Dermis microvascular lymphatic vessel endothelial cell (primary cell): ENCODE measurements at regions not wholly inside any gene's neighbourhood (a gene's known extent, or its start where the extent isn't known, plus 50 kb on each side); places are given as distances from the start of the nearest gene placed in this dataset.
"Not testable (repeated sequence)": the region's sequence is repeated elsewhere in the genome, so short reads cannot be mapped to it uniquely, and the experiment has no call there.

Source experiments
- DNase-seq, 2 donors: peaks; one replicate each; pipeline versions ENCODE4 v3.0.0 to v3.0.0-alpha.2; 2010; ENCODE audit warnings: low read depth in 2 of 2

DNA sequence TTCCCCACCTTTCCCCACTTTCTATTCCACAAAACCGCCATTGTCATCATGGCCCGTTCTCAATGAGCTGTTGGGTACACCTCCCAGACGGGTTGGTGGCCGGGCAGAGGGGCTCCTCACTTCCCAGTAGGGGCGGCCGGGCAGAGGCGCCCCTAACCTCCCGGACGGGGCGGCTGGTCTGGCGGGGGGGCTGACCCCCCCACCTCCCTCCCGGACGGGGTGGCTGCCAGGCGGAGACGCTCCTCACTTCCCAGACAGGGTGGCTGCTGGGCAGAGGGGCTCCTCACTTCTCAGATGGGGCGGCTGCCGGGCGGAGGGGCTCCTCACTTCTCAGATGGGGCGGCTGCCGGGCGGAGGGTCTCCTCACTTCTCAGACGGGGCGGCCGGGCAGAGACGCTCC lies 299.7 kb downstream of the FLRT2 start:
- not testable (repeated sequence) for DNase-seq

- no peak for DNase-seq
Measured at GRCh38 chr14:85824526-85824925, 294.6 kb downstream of the FLRT2 start.

GRCh38 chr14:85822236-85822635 lies 292.3 kb downstream of the FLRT2 start:
- DNase-seq: no peak

GRCh38 chr14:85817430-85817829 lies 287.5 kb downstream of the FLRT2 start:
- DNase-seq: no peak

GRCh38 chr14:85813040-85813439 lies 283.1 kb downstream of the FLRT2 start:
- no peak for DNase-seq

DNA sequence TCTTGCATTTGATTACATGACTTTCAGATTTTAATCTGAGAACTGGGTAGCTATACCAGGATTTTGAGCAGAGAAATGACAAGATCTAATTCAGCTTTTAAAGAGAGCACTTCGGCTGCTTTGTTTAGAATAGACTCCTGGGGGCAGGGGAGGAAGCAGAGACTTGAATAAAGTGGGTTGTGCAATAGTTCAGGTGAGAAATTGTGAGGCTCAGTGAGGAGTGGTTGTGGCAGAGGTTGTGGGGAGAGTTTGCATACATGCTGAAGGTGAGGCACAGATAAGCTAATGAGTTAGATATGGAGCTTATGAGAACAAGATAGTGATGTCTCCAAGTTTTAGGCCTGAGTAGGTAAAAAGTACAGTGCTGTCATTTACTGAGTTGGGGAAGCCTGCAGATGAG lies 281.4 kb downstream of the FLRT2 start:
- no peak for DNase-seq

DNA sequence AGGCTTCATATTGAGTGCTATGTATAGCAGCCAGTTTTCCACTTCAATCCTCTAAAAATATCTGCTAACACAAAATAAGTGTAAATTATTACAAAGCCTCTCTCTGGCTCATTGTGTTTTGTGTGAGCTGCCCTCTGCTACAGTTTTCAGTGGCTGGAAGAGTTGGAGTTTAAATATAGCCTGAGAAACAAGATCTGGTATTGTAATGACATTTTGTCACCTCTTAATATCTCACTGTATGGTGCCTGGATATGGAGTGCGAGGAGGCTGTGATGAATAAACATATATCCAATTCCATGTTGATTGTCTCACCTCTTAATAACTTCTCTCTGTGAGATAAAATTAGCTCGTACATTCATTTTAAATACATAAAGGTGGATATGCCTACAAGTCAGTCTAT lies 269.7 kb downstream of the FLRT2 start:
- no peak for DNase-seq

DNA sequence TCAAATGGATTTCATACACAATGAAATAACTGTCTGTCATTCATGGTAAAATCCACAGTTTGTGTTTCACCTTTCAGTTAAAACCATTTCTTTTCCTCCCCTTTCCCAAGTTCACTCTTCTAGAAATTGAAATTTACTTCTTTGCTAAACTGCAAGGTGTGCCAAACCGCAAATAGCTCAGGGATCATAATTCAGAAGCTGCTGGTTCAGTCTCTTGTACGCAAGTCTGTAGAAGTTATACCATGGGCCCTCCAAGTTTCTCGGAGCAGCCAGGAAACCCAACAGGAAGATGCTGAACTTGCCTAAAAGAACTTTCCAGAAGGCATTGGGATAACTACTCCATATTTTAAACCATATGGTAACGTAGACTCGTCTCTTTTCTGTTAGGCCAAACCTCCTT lies 268.9 kb downstream of the FLRT2 start:
- DNase-seq: no peak

- DNase-seq: no peak
Measured at GRCh38 chr14:85793533-85793932, 263.6 kb downstream of the FLRT2 start.

DNA sequence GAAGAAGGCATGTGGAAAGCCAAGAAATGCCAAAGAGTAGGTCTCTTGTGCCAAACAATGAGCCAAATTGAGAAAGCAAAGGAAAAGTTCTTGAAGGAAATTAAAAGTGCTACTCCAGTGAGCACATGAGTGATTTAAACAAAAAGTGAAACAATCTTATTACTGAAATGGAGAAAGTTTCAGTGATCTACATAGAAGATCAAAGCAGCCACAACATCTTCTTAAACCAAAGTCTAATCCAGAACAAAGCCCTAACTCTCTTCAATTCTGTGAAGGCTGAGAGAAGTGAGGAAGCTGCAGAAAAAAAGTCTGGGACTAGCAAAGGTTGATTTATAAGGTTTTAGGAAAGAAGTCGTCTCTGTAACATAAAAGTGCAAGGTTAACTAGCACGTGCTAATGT lies 259.6 kb downstream of the FLRT2 start:
- no peak for DNase-seq

DNA sequence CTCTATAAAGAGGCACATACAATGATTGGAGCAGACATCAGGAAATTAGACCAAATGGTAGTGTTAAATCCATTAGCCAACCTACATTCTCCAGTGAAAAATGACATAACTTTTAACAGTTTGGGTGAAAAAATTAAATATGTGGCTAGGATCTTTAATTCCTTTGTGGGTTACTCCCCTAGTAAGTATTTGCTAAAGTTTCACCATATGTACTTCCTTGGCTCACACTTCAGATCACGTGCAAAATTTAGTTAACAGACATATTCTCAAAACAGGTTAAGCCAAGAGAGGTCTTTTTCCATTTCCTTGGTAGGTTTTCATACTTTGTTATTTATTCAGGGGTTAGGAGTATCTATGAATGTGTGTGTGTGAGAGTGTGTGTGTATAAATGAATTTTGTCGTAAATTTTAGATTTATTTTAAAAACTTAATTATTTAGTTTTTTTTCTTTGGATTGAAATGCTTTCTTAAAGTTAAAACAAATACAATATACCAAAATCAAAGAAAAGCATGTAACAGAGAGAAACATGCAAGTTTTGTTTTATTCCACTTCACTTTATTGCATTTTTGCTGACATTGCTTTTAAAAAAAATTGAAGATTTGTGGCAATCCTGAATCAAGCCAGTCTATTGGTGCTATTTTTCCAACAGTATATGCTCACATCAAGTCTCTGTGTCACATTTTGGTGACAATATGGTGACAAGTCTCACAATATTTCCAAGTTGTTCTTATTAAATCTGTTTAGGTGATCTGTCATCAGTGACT lies 258.7 kb downstream of the FLRT2 start:
- DNase-seq: no peak

- no peak for DNase-seq
Measured at GRCh38 chr14:85766295-85766694, 236.4 kb downstream of the FLRT2 start.

GRCh38 chr14:85764822-85765221 lies 234.9 kb downstream of the FLRT2 start:
- DNase-seq: no peak

- DNase-seq: no peak
Measured at GRCh38 chr14:85762526-85762925, 232.6 kb downstream of the FLRT2 start.

- no peak for DNase-seq
Measured at GRCh38 chr14:85752175-85752574, 222.2 kb downstream of the FLRT2 start.

DNA sequence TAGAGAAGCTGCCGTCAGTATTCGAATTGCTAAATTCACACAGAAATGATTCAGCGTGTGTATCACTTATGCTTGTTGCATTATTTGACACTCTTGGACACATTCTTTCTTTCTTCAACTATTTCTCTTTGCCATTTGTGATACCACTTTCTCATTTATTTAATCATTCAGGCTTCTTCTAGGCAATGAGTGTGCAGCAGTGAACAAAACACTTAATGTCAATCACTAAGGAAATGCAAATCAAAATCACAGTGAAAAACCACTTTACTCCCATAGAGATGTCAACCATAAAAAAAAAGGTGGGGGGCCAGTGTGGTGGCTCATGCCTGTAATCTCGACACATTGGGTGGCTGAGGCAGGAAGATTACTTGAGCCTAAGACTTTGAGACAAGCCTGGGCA lies 214.6 kb downstream of the FLRT2 start:
- no peak for DNase-seq

DNA sequence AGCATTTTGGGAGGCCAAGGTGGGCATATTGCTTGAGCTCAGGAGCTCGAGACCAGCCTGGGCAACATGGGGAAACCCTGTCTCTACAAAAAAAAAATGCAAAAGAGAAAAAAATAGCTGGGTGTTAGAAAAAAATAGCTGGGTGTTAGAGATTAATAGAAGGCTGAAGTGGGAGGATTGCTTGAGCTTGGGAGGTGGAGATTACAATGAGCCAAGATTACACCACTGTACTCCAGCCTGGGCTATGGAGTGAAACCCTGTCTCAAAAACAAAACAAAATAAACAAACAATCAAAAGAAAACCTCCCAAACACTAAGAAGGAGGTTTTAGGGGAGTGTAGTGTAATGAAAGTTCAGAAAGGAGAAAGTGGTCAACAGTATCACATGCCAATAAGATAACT lies 202.1 kb downstream of the FLRT2 start:
- DNase-seq: no peak

- DNase-seq: no peak
Measured at GRCh38 chr14:85731186-85731585, 201.2 kb downstream of the FLRT2 start.

DNA sequence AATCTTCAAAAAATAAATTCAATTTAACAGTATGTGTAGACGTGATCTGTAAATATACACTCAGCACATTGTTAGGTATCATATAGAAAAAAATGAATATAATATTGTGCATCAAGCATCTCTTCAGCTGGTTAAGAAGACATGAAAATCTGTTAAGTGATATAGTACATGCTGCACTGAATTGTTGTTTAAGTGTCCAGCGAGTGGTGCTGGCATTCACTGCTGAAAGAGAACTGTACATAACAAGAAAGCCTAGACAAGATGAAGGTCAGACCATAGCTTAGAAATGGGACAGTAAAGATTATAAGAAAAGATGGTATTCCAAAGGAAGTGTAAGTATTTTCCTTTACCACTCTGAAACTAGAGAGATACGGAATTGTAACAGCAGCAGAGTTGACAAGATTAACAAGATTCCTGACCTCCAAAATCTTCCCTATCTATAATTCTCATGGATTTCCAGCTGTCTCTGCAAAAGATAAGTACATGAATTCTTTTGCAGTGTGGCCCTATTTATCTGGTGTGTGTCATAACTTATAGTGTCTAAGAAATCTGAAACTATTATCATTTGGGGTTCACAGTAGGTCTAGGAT lies 198.6 kb downstream of the FLRT2 start:
- no peak for DNase-seq

DNA sequence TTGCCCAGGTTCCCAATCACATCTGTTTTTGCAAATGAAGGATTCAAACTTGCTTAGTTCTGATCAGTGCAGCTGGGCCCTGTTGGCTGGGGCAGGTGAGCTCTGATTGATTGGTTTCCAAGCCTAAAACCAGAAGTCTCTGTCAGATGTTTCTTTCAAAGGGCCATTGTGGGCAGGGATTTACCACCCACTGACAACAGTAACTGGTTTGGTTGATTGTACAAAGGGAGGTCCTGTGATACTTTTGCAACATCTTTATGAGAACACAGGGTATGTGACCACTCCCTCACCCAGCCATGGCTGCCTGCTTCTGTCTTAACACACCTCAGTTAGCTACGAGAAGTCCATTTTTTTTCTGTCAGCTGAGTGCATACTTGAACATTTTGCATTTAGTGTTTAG lies 184.1 kb downstream of the FLRT2 start:
- DNase-seq: no peak

DNA sequence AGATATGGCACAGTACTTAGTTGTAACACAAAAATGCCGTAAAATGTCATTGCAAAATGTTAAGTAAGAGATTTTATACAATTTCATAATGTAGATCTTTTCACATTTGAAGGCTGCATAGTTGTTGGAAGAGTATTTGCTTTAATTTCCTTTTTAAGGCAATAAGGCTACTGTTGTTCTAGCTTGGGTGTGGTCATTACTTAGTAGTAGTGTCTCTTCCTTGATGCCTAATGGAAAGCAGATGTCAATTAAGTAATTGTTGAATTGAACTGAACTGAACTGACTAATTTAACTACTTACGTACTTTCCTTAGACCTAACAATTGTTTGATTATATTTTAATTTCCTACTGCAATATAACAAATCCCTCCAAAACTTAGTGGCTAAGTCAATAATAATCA lies 181.7 kb downstream of the FLRT2 start:
- DNase-seq: no peak
